SK-N-SH treated with all-trans-retinoic acid at 6 μM for 48 hours (cell line): ENCODE measurements at regions not wholly inside any gene's neighbourhood (a gene's known extent, or its start where the extent isn't known, plus 50 kb on each side); places are given as distances from the start of the nearest gene placed in this dataset.
"Not testable (repeated sequence)": the region's sequence is repeated elsewhere in the genome, so short reads cannot be mapped to it uniquely, and the experiment has no call there.

Experiments
- CREB5 ChIP-seq: fragments of 250-450 bp; sonication (Bioruptor Pico); IDR thresholded peaks from 2 replicates; pipeline ENCODE4 v1.5.1; 2020; ENCODE audit warnings: low read depth, mild to moderate bottlenecking, moderate library complexity
- OSR1 ChIP-seq: fragments of 250-450 bp; sonication (Bioruptor Pico); IDR thresholded peaks from 2 replicates; pipeline ENCODE4 v1.8.0; 2022; ENCODE audit warnings: moderate library complexity, mild to moderate bottlenecking, inconsistent platforms
- PATZ1 ChIP-seq: fragments of 250-450 bp; sonication (Bioruptor Pico); IDR thresholded peaks from 2 replicates; pipeline ENCODE4 v1.8.0; 2020; ENCODE audit warnings: mild to moderate bottlenecking, moderate library complexity, borderline replicate concordance
- ZNF70 ChIP-seq: fragments of 450-650 bp; formaldehyde crosslinking; IDR thresholded peaks from 2 replicates; pipeline ENCODE4 v1.5.0; 2020; ENCODE audit warnings: mild to moderate bottlenecking, moderate library complexity

- TF ChIP-seq ZNF70, CREB5, PATZ1, OSR1 (CRISPR knock-in tag): not testable (repeated sequence)
These were observed 1362.0 kb downstream of the CDH12 start for GRCh38 chr5:21491182-21491581.
